HEK293T (cell line): ENCODE measurements at regions not wholly inside any gene's neighbourhood (a gene's known extent, or its start where the extent isn't known, plus 50 kb on each side); places are given as distances from the start of the nearest gene placed in this dataset.

ENCODE experiments used
- ARNT ChIP-seq: fragments of 450-650 bp; IDR thresholded peaks from 2 replicates; pipeline ENCODE4 v1.6.1; 2017; ENCODE audit warnings: mild to moderate bottlenecking
- BHLHE40 ChIP-seq: fragments of 450-650 bp; IDR thresholded peaks from 2 replicates; pipeline ENCODE4 v1.6.1; 2016; ENCODE audit warnings: mild to moderate bottlenecking, moderate library complexity, borderline replicate concordance
- FOXK2 ChIP-seq: fragments of 450-650 bp; IDR thresholded peaks from 2 replicates; pipeline ENCODE4 v1.6.1; 2016; ENCODE audit warnings: mild to moderate bottlenecking
- FOXM1 ChIP-seq: fragments of 450-650 bp; IDR thresholded peaks from 2 replicates; pipeline ENCODE4 v1.6.1; 2017; ENCODE audit warnings: mild to moderate bottlenecking, borderline replicate concordance
- HDGF ChIP-seq: fragments of 450-650 bp; IDR thresholded peaks from 2 replicates; pipeline ENCODE4 v1.6.1; 2017; ENCODE audit warnings: antibody characterized with exemption, borderline replicate concordance
- NFRKB ChIP-seq: fragments of 450-650 bp; IDR thresholded peaks from 2 replicates; pipeline ENCODE4 v1.6.1; 2016; ENCODE audit warnings: mild to moderate bottlenecking, moderate library complexity
- SP1 ChIP-seq: fragments of 450-650 bp; IDR thresholded peaks from 2 replicates; pipeline ENCODE4 v1.6.1; 2017
- SUZ12 ChIP-seq: fragments of 450-650 bp; IDR thresholded peaks from 2 replicates; pipeline ENCODE4 v1.6.1; 2016; ENCODE audit warnings: mild to moderate bottlenecking
- TARDBP ChIP-seq: fragments of 450-650 bp; IDR thresholded peaks from 2 replicates; pipeline ENCODE4 v1.6.1; 2016
- TF ChIP-seq, protein P1 (sequence below): fragments of 450-650 bp; IDR thresholded peaks from 2 replicates; pipeline ENCODE4 v1.6.1; 2016

DNA sequence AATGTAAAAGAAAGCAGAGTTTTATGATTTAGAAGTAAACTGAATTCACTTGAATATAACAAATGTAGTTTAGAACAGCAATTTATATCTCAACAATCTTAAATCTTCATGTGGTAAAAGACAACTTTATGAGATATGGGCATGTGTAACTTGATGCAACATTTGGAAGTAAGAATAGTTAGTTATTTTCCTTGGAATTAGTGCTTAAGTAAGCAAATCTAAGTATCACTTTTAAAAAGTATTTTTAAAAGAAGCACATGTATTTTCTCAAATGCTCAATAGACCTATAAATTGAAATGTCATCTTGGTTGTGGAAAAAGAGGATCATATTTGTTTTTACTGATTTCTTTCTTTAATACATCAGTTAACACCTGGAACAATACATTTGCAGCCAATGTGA is 340.3 kb upstream of the CDH6 start:
- TF ChIP-seq HDGF, result no peak
- TF ChIP-seq BHLHE40, result no peak
- no peak for TF ChIP-seq FOXM1
- TF ChIP-seq SUZ12, result no peak
- TF ChIP-seq ARNT, result no peak
- no peak for TF ChIP-seq NFRKB
- TF ChIP-seq SP1, result no peak
- TF ChIP-seq FOXK2, result no peak
- no peak for TF ChIP-seq TARDBP
- TF ChIP-seq, protein P1, sequence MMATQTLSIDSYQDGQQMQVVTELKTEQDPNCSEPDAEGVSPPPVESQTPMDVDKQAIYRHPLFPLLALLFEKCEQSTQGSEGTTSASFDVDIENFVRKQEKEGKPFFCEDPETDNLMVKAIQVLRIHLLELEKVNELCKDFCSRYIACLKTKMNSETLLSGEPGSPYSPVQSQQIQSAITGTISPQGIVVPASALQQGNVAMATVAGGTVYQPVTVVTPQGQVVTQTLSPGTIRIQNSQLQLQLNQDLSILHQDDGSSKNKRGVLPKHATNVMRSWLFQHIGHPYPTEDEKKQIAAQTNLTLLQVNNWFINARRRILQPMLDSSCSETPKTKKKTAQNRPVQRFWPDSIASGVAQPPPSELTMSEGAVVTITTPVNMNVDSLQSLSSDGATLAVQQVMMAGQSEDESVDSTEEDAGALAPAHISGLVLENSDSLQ, result no peak
